Hepatocyte (in vitro differentiated cells): ENCODE measurements at regions not wholly inside any gene's neighbourhood (a gene's known extent, or its start where the extent isn't known, plus 50 kb on each side); places are given as distances from the start of the nearest gene placed in this dataset. TPM values are rescaled to one million over a fixed set of nuclear protein-coding genes. Genes with fewer than 3 reads are reported as not detected.
"Not testable (repeated sequence)": the region's sequence is repeated elsewhere in the genome, so short reads cannot be mapped to it uniquely, and the experiment has no call there.

ENCODE experiments used
- DNase-seq: peaks from one replicate; pipeline ENCODE4 v3.0.0-alpha.2; 2016; ENCODE audit warnings: low spot score
- H2AFZ ChIP-seq: fragments of 200-600 bp; sonication (generic); 2 replicates; pipeline ENCODE4 v1.6.0; 2016; ENCODE audit warnings: antibody characterized with exemption, mild to moderate bottlenecking
- H3K27ac ChIP-seq: fragments of 200-600 bp; sonication (generic); 2 replicates; pipeline ENCODE4 v1.5.1; 2016; ENCODE audit warnings: mild to moderate bottlenecking
- H3K27me3 ChIP-seq: fragments of 200-600 bp; sonication (generic); 2 replicates; pipeline ENCODE4 v1.6.1; 2016
- H3K36me3 ChIP-seq: fragments of 200-600 bp; sonication (generic); replicated peaks from 2 replicates; pipeline ENCODE4 v1.5.1; 2016; ENCODE audit warnings: low read depth; ENCODE audit not compliant: insufficient read depth
- H3K4me1 ChIP-seq: fragments of 200-600 bp; sonication (generic); 2 replicates; pipeline ENCODE4 v1.5.1; 2016; ENCODE audit warnings: mild to moderate bottlenecking, moderate library complexity; ENCODE audit not compliant: insufficient read depth
- H3K4me2 ChIP-seq: fragments of 200-600 bp; sonication (generic); 2 replicates; pipeline ENCODE4 v1.6.0; 2016
- H3K4me3 ChIP-seq: fragments of 200-600 bp; sonication (generic); 2 replicates; pipeline ENCODE4 v1.5.1; 2016; ENCODE audit warnings: mild to moderate bottlenecking
- H3K79me2 ChIP-seq: fragments of 200-600 bp; sonication (generic); 2 replicates; pipeline ENCODE4 v1.6.0; 2017; ENCODE audit warnings: mild to moderate bottlenecking
- H3K9me2 ChIP-seq: fragments of 200-600 bp; sonication (generic); replicated peaks from 2 replicates; pipeline ENCODE4 v1.6.0; 2017; ENCODE audit warnings: mild to moderate bottlenecking; ENCODE audit not compliant: insufficient read depth
- H3K9me3 ChIP-seq: fragments of 200-600 bp; sonication (generic); 2 replicates; pipeline ENCODE4 v1.5.1; 2016; ENCODE audit warnings: low read depth, mild to moderate bottlenecking
- H4K20me1 ChIP-seq: fragments of 200-600 bp; sonication (generic); 2 replicates; pipeline ENCODE4 v1.6.0; 2016; ENCODE audit warnings: mild to moderate bottlenecking; ENCODE audit not compliant: insufficient read depth, poor library complexity, severe bottlenecking
- EZH2 ChIP-seq: fragments of 200-600 bp; sonication (generic); IDR thresholded peaks from 2 replicates; pipeline ENCODE4 v1.6.1; 2016; ENCODE audit warnings: antibody characterized with exemption, mild to moderate bottlenecking, borderline replicate concordance
- EZH2phosphoT487 ChIP-seq: fragments of 200-600 bp; sonication (generic); IDR thresholded peaks from one replicate; pipeline ENCODE4 v1.6.1; 2018; ENCODE audit warnings: antibody characterized with exemption, mild to moderate bottlenecking, low read depth, moderate library complexity; ENCODE audit not compliant: unreplicated experiment, severe bottlenecking
- WGBS: methylation state at CpG from one replicate; pipeline ENCODE4 v1.1.6; 2016; ENCODE audit warnings: low lambda C conversion rate; ENCODE audit errors: missing lambda C conversion rate; 5-methylcytosine and 5-hydroxymethylcytosine counted together
- small RNA-seq: library from RNA; depleted of rRNA; stranded (forward); fragments of <200 nt; gene quantifications from one replicate; pipeline ENCODE3, GENCODE V24; 2014
- TF ChIP-seq, protein P1 (sequence below): fragments of 200-600 bp; sonication (generic); IDR thresholded peaks from 2 replicates; pipeline ENCODE4 v1.5.1; 2016; ENCODE audit warnings: antibody characterized with exemption, mild to moderate bottlenecking; ENCODE audit not compliant: poor library complexity

DNA sequence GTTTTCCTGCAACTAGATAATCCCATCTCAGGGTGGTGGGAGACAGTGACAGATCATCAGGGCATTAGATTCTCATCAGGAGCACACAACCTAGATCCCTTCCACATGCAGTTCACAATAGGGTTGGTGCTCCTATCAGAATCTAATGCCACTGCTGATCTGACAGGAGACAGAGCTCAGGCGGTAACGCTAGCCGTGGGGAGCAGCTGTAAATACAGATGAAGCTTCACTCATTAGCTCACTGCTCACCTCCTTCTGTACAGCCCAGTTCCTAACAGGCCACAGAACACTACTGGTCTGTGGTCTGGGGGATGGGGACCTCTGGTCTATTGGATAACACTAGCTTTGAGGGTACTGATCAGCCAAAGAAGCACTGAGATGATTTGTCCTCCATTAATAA lies 66.6 kb upstream of the ZNF195 start:
- not testable (repeated sequence) for DNase-seq, H3K36me3 ChIP-seq, H2AFZ ChIP-seq, H3K9me2 ChIP-seq, H3K9me3 ChIP-seq, H3K79me2 ChIP-seq, H3K27me3 ChIP-seq, H4K20me1 ChIP-seq, H3K27ac ChIP-seq, H3K4me2 ChIP-seq, H3K4me1 ChIP-seq, H3K4me3 ChIP-seq
- 82% methylated on average over 3 of the region's 3 CpGs for WGBS

DNA sequence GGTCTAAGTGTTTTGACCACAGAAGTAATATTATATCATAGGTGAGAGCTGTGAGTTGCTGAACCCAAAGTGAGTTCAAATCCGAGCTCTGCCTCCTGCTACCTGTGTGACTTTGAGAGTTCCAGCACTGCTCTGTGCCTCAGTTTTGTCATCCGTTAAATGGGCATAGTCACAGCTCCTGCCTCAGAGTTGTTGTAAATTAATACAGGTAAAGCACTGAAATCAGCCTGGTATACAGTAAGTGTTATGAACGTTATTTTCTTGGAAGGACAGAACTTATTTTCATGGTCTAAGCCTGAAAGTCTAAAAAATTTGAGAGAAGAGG lies 65.4 kb upstream of the ZNF195 start:
- not testable (repeated sequence) for H3K4me1 ChIP-seq, H3K4me3 ChIP-seq, H4K20me1 ChIP-seq, H3K27me3 ChIP-seq, H3K9me2 ChIP-seq, H2AFZ ChIP-seq, DNase-seq, H3K9me3 ChIP-seq, H3K36me3 ChIP-seq, H3K4me2 ChIP-seq, H3K79me2 ChIP-seq, H3K27ac ChIP-seq
- 93% methylated on average over 3 of the region's 3 CpGs for WGBS

DNA sequence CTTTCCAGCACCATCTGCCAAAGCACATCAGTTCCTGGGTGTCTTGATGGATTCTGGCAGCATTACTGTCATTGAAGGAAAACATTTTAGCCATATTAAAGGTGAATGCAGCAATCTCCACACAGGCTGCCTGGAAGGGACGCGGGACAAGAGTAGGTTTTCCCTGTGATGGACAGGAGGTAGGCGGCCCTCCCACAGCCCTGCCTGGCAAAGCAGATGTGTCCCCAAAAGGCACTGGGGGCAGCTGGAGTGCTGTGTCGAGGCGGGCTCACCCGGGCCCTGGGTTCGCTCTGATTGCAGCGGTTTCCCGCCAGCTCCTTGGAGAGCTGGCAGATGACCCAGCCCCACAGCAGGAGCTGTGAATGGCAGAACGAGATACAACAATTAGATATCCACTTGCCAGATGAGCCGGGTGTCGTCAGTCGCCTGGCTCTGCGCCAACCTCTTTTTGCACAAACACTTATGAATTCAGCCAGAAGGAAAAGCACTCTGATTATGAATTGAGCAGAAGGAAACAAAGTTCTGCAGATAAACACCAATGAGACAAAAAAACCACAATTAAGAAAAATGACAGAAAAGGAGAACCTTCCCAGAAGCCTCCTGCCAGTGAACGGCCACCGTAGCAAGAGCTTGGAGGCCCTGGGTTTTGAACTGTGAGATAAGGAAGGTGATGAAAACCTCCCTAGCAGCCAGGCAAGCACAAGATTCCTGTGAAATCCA lies 64.9 kb upstream of the ZNF195 start:
- H3K27ac ChIP-seq, H3K9me3 ChIP-seq, H2AFZ ChIP-seq, H3K79me2 ChIP-seq, H3K4me2 ChIP-seq, H3K4me3 ChIP-seq, H3K27me3 ChIP-seq, H3K36me3 ChIP-seq, H4K20me1 ChIP-seq, DNase-seq, H3K9me2 ChIP-seq, H3K4me1 ChIP-seq: not testable (repeated sequence)
- 63% methylated on average over 16 of the region's 16 CpGs for WGBS

DNA sequence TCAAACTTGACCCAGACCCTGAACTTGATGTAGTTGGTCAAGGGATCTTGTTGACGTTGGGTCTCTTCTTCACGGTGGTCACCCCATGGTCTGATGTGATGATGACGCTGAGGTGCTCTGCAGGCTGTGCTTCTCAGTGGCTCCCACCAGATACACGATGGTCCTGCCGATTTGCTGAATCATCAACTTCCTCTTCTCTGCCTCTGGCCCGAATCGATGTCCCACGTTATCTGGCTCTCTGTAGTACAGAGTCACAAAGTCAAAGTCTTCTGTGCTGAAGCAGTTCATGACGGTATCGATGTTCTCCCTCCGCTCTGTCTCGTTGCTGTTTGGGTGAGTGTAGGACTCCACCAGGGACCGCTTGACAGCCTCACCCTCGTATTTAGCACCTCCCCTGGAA lies 58.5 kb upstream of the ZNF195 start:
- H3K9me3 ChIP-seq, H3K27me3 ChIP-seq, H3K4me1 ChIP-seq, H2AFZ ChIP-seq, H3K36me3 ChIP-seq, H3K9me2 ChIP-seq, H3K4me2 ChIP-seq, H3K27ac ChIP-seq, DNase-seq, H4K20me1 ChIP-seq, H3K4me3 ChIP-seq, H3K79me2 ChIP-seq: not testable (repeated sequence)
- WGBS, result 89% methylated on average over 14 of the region's 14 CpGs

DNA sequence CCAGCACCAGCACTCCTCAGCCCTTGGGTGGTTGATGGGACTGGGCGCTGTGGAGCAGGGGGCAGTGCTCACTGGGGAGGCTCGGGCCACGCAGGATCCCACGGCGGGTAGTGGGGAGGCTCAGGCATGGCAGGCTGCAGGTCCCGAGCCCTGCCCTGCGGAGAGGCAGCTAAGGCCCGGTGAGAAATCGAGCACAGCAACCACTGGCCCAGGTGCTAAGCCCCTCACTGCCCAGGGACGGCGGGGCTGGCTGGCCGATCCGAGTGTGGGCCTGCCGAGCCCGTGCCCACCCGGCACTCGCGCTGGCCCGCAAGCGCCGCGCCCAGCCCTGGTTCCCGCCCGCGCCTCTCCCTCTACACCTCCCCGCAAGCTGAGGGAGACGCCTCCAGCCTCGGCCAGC lies 56.0 kb upstream of the ZNF195 start:
- no peaks in the 10 kb centered on the region for H3K79me2 ChIP-seq
- H3K27me3 ChIP-seq, result no peaks in the 10 kb centered on the region
- no peaks in the 10 kb centered on the region for H4K20me1 ChIP-seq
- no peaks in the 10 kb centered on the region for H3K36me3 ChIP-seq
- TF ChIP-seq, protein P1, sequence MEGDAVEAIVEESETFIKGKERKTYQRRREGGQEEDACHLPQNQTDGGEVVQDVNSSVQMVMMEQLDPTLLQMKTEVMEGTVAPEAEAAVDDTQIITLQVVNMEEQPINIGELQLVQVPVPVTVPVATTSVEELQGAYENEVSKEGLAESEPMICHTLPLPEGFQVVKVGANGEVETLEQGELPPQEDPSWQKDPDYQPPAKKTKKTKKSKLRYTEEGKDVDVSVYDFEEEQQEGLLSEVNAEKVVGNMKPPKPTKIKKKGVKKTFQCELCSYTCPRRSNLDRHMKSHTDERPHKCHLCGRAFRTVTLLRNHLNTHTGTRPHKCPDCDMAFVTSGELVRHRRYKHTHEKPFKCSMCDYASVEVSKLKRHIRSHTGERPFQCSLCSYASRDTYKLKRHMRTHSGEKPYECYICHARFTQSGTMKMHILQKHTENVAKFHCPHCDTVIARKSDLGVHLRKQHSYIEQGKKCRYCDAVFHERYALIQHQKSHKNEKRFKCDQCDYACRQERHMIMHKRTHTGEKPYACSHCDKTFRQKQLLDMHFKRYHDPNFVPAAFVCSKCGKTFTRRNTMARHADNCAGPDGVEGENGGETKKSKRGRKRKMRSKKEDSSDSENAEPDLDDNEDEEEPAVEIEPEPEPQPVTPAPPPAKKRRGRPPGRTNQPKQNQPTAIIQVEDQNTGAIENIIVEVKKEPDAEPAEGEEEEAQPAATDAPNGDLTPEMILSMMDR, result no peak
- TF ChIP-seq EZH2 (no peak), EZH2phosphoT487 (no peak)
- H3K27ac ChIP-seq, result no peak overlapping the region
- no peak overlapping the region for H3K4me3 ChIP-seq
- 92% methylated on average over 12 of the region's 28 CpGs for WGBS
- no peaks in the 10 kb centered on the region for H3K9me2 ChIP-seq
- H3K4me1 ChIP-seq, result no peaks in the 10 kb centered on the region
- no peaks in the 10 kb centered on the region for H3K9me3 ChIP-seq
- DNase-seq, result no peak
- H3K4me2 ChIP-seq, result no peak overlapping the region
- H2AFZ ChIP-seq, result no peak overlapping the region

DNA sequence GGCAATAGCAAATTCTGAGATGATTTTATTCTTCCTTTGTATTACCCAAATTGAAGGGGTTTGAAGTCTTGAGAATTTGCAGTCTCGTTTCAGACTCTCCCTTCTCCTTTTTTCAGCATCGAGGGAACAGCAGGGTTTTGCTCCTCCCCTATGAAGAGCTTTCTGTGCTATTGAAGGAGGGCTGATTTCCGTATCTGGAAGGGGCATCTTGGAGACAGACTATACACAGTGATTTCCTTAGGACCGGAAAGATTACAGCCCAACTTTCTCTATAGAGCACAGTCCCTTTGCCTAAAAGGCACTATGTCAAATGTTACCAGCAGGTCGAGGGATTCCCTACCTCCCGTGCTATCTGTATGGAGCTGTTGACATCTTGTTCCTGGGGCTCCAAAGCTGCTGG lies 50.2 kb upstream of the ZNF195 start:
- H2AFZ ChIP-seq, H3K27ac ChIP-seq: not testable (repeated sequence)

More for the DNA sequence above, 50.2 kb upstream of the ZNF195 start:
- H3K9me3 ChIP-seq, H3K9me2 ChIP-seq, H3K4me2 ChIP-seq, H3K4me3 ChIP-seq, H3K4me1 ChIP-seq, H3K79me2 ChIP-seq, H3K36me3 ChIP-seq, H3K27me3 ChIP-seq, DNase-seq, H4K20me1 ChIP-seq: not testable (repeated sequence)
- WGBS, result 41% methylated on average over 6 of the region's 6 CpGs

Small RNA genes in the stretch of these regions (small RNA-seq; reads per million reads assigned to genes)
- not detected for gene SNRPCP5
